ENCODE measurements at regions not wholly inside any gene's neighbourhood (a gene's known extent, or its start where the extent isn't known, plus 50 kb on each side); places are given as distances from the start of the nearest gene placed in this dataset.

GRCh38 chr1:213933336-213933735 is 54.4 kb upstream of the PROX1 start:
- DNase-seq (ENCODE audit: low spot score) = no peak

GRCh38 chr1:213934649-213935048 is 53.1 kb upstream of the PROX1 start:
- DNase-seq (ENCODE audit: low spot score) = no peak
- intact Hi-C loops (cut with DNase I) = loop anchor here in 1 of 2 donors (1.0 kb wide), 1 partner anchor 26 kb away; no protein-coding TSS in a partner anchor

More at GRCh38 chr1:213933336-213933735, 54.4 kb upstream of the PROX1 start:
- intact Hi-C loops (cut with DNase I) = no loop called here

GRCh38 chr1:213936571-213936970 is 51.2 kb upstream of the PROX1 start:
- intact Hi-C loops (cut with DNase I) = no loop called here
- no peak for DNase-seq (ENCODE audit: low spot score)

All from posterior vena cava (tissue), 2 donors.